Liver (tissue), 8 donors: ENCODE measurements at regions not wholly inside any gene's neighbourhood (a gene's known extent, or its start where the extent isn't known, plus 50 kb on each side); places are given as distances from the start of the nearest gene placed in this dataset.

Experiments
- DNase-seq: peaks from one replicate; pipeline ENCODE4 v3.0.0-alpha.2; 2017; ENCODE audit warnings: low spot score
- H3K27ac ChIP-seq, 2 donors: one replicate each; pipeline ENCODE4 v1.7.0; 2013; ENCODE audit warnings: inconsistent platforms in 2 of 2, low read length in 2 of 2, control low read depth in 1 of 2, low read depth in 1 of 2, mild to moderate bottlenecking in 1 of 2
- H3K27me3 ChIP-seq, 4 donors: one replicate each; pipeline versions ENCODE4 v1.6.1 to v1.7.0; 2013; ENCODE audit warnings: low read length in 3 of 4, inconsistent platforms in 1 of 4, mild to moderate bottlenecking in 1 of 4, moderate library complexity in 1 of 4; ENCODE audit not compliant: control insufficient read depth in 4 of 4, insufficient read depth in 4 of 4
- H3K36me3 ChIP-seq, 4 donors: one replicate each; pipeline versions ENCODE4 v1.6.1 to v1.7.0; 2013; ENCODE audit warnings: low read length in 3 of 4, mild to moderate bottlenecking in 3 of 4, low read depth in 1 of 4, moderate library complexity in 1 of 4; ENCODE audit not compliant: control insufficient read depth in 4 of 4, insufficient read depth in 3 of 4
- H3K4me1 ChIP-seq, 4 donors: one replicate each; pipeline versions ENCODE4 v1.6.1 to v1.7.0; 2013; ENCODE audit warnings: low read length in 3 of 4, mild to moderate bottlenecking in 3 of 4, moderate library complexity in 1 of 4; ENCODE audit not compliant: control insufficient read depth in 4 of 4, insufficient read depth in 4 of 4
- H3K4me3 ChIP-seq, 3 donors: one replicate each; pipeline versions ENCODE4 v1.6.1 to v1.7.0; 2013; ENCODE audit warnings: low read length in 3 of 3, control low read depth in 1 of 3, low read depth in 1 of 3, mild to moderate bottlenecking in 1 of 3
- H3K9ac ChIP-seq, 2 donors: one replicate each; pipeline ENCODE4 v1.7.0; 2013; ENCODE audit warnings: low read length in 2 of 2, mild to moderate bottlenecking in 2 of 2, moderate library complexity in 2 of 2, control low read depth in 1 of 2, low read depth in 1 of 2
- H3K9me3 ChIP-seq, 4 donors: one replicate each; pipeline versions ENCODE4 v1.6.1 to v1.7.0; 2013; ENCODE audit warnings: low read length in 3 of 4; ENCODE audit not compliant: control insufficient read depth in 4 of 4
- EGR1 ChIP-seq, 2 donors: IDR thresholded peaks; 2 replicates each; pipeline ENCODE4 v1.6.1; 2016 to 2018; ENCODE audit warnings: antibody characterized with exemption in 2 of 2, low read depth in 2 of 2
- GABPA ChIP-seq, 2 donors: IDR thresholded peaks in 1 of 2; conservative IDR thresholded peaks in 1 of 2; 2 replicates each; pipeline ENCODE4 v1.6.1; 2016; ENCODE audit warnings: antibody characterized with exemption in 2 of 2, mild to moderate bottlenecking in 1 of 2, moderate library complexity in 1 of 2
- HNF4A ChIP-seq, 2 donors: conservative IDR thresholded peaks; 2 replicates each; pipeline ENCODE4 v1.6.1; 2016; ENCODE audit warnings: antibody characterized with exemption in 2 of 2, mild to moderate bottlenecking in 2 of 2
- HNF4G ChIP-seq: IDR thresholded peaks from 2 replicates; pipeline ENCODE4 v1.6.1; 2016; ENCODE audit warnings: antibody characterized with exemption
- REST ChIP-seq: IDR thresholded peaks from 2 replicates; pipeline ENCODE4 v1.6.1; 2016; ENCODE audit warnings: antibody characterized with exemption, mild to moderate bottlenecking
- RXRA ChIP-seq, 2 donors: IDR thresholded peaks; 2 replicates each; pipeline ENCODE4 v1.6.1; 2017 to 2018; ENCODE audit warnings: antibody characterized with exemption in 2 of 2, mild to moderate bottlenecking in 1 of 2
- SP1 ChIP-seq: IDR thresholded peaks from 2 replicates; pipeline ENCODE4 v1.6.1; 2018; ENCODE audit warnings: antibody characterized with exemption, mild to moderate bottlenecking
- TAF1 ChIP-seq: conservative IDR thresholded peaks from 2 replicates; pipeline ENCODE4 v1.6.1; 2016; ENCODE audit warnings: antibody characterized with exemption, mild to moderate bottlenecking
- WGBS: extraction: QIAGEN DNeasy Blood & Tissue Kit; methylation state at CpG from one replicate; pipeline ENCODE4 v1.1.7; 2013; 5-methylcytosine and 5-hydroxymethylcytosine counted together
- TF ChIP-seq, protein P1 (sequence below): IDR thresholded peaks from 2 replicates; pipeline ENCODE4 v1.6.1; 2016; ENCODE audit warnings: antibody characterized with exemption
- TF ChIP-seq, protein P2 (sequence below): IDR thresholded peaks from 2 replicates; pipeline ENCODE4 v1.6.1; 2016; ENCODE audit warnings: antibody characterized with exemption
- TF ChIP-seq, protein P3 (sequence below): fragments of 150-350 bp; IDR thresholded peaks from 2 replicates; pipeline ENCODE4 v1.5.1; 2017; ENCODE audit warnings: improper control_type of control experiment, low read depth, low read length; ENCODE audit not compliant: missing input control
- donor health status: healthy.
- donor health status: healthy.
- donor health status: healthy.
- donor health status: healthy.
- donor health status: healthy.

GRCh38 chr4:57607566-57608180 lies 497.5 kb upstream of the IGFBP7 start:
- TF ChIP-seq HNF4G, result no peak
- no peak for TF ChIP-seq HNF4A (conservative IDR thresholded peaks at IDR 0.05)
- TF ChIP-seq EGR1 (IDR thresholded peaks at IDR 0.05; ENCODE audit: low read depth in 2 of 2), result no peak
- TF ChIP-seq, protein P1, sequence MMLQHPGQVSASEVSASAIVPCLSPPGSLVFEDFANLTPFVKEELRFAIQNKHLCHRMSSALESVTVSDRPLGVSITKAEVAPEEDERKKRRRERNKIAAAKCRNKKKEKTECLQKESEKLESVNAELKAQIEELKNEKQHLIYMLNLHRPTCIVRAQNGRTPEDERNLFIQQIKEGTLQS, result no peak
- TF ChIP-seq, protein P2, sequence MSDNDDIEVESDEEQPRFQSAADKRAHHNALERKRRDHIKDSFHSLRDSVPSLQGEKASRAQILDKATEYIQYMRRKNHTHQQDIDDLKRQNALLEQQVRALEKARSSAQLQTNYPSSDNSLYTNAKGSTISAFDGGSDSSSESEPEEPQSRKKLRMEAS, result no peak
- TF ChIP-seq TAF1, result no peak
- TF ChIP-seq, protein P3, sequence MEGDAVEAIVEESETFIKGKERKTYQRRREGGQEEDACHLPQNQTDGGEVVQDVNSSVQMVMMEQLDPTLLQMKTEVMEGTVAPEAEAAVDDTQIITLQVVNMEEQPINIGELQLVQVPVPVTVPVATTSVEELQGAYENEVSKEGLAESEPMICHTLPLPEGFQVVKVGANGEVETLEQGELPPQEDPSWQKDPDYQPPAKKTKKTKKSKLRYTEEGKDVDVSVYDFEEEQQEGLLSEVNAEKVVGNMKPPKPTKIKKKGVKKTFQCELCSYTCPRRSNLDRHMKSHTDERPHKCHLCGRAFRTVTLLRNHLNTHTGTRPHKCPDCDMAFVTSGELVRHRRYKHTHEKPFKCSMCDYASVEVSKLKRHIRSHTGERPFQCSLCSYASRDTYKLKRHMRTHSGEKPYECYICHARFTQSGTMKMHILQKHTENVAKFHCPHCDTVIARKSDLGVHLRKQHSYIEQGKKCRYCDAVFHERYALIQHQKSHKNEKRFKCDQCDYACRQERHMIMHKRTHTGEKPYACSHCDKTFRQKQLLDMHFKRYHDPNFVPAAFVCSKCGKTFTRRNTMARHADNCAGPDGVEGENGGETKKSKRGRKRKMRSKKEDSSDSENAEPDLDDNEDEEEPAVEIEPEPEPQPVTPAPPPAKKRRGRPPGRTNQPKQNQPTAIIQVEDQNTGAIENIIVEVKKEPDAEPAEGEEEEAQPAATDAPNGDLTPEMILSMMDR, result no peak
- H3K4me3 ChIP-seq, result no peak overlapping the region
- no peak overlapping the region for H3K9ac ChIP-seq
- H3K36me3 ChIP-seq, result no peaks in the 10 kb centered on the region
- 90% methylated on average over 4 of the region's 4 CpGs for WGBS
- no peaks in the 10 kb centered on the region for H3K4me1 ChIP-seq
- DNase-seq, result no peak
- no peak overlapping the region for H3K27ac ChIP-seq
- no peaks in the 10 kb centered on the region for H3K9me3 ChIP-seq
- H3K27me3 ChIP-seq, result no peaks in the 10 kb centered on the region

DNA sequence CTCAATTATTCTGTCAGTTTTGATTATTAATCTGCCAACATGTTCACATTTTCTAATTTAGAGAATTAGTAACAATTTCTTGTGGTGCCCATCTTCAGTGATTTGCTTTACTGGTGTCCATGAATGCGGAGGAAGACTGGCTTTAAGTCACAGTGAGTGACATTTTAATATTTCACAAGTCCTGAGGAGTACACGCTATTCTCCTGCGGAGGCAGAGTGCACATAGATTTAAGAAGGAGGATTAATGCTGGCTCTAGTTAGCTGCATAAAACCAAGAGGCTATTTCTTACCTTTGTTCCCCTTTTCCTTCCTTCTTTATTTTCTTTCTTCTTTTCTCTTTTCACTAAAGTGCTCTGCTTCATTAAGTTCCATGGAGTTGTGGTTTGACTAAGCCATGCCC lies 495.2 kb upstream of the IGFBP7 start:
- TF ChIP-seq RXRA (IDR thresholded peaks at IDR 0.05) (no peak), REST (no peak), GABPA (IDR thresholded peaks at IDR 0.05 in 1 of 2, conservative IDR thresholded peaks at IDR 0.05 in 1 of 2) (no peak), SP1 (no peak)
- TF ChIP-seq, protein P1, result no peak
- TF ChIP-seq, protein P3, result no peak
- Histone ChIP-seq H3K27ac (no peak overlapping the region), H3K27me3 (no peaks in the 10 kb centered on the region), H3K9ac (no peak overlapping the region), H3K36me3 (no peaks in the 10 kb centered on the region), H3K4me3 (no peak overlapping the region), H3K4me1 (no peaks in the 10 kb centered on the region), H3K9me3 (no peaks in the 10 kb centered on the region)
- no peak for DNase-seq
- 94% methylated on average over 3 of the region's 3 CpGs for WGBS
